ENCODE measurements at regions not wholly inside any gene's neighbourhood (a gene's known extent, or its start where the extent isn't known, plus 50 kb on each side); places are given as distances from the start of the nearest gene placed in this dataset.

DNA sequence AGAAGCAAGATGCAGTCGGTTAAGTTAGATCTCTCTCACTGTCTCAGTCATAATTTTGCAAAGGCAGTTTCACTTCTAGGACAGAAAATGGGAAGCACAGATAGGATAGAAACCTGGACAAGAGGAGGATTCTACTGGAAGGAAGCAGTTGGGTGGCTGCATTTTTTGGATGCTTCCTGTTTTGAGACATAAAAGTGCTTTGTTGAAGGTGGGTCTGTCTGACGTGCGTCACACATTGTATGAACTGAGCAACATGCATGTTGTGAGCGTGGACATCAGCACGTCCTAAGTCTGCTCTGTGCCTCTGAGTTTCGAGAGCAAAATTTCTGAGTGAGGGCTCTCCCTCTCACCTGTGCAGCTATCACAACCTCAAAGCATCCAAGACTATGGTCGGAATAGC lies 68.7 kb upstream of the SNX9 start:
- DNase-seq = no peak
- no peak for ATAC-seq
- intact Hi-C loops (cut with DNase I) = loop anchor here in 1 of 2 donors (10.0 kb wide), 1 partner anchor 320 kb away; no protein-coding TSS in a partner anchor

DNA sequence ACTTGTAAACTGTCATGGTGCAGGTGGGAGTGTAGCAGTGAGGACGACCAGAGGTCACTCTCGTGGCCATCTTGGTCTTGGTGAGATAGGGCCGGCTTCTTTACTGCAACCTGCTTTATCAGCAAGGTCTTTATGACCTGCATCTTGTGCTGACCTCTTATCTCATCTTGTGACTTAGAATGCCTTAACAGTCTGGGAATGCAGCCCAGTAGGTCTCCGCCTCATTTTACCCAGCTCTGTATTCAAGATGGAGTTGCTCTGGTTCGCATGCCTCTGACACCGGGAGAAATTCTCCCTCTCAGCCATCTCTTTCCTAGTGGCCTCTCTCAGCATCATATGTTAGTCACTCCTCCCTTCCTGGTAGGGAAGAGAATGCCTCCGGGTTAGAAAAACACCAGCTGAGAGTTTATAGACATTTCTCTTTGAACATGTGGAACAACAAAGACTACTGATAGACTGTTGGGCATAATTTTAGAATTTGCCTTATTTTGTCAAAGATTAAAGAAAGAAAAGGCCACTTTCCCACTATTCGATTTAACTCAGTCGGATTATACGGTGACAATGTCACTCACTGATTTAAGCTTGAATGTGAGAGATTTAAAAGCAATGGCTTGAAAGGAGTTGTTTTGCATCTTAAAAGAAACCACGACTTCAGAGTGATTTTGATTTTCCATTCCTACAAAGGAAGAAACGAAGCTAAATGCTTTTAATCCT lies 67.9 kb upstream of the SNX9 start:
- DNase-seq (no peak), ATAC-seq (no peak)
- intact Hi-C loops (cut with DNase I) = loop anchor here in 1 of 2 donors (5.0 to 10.0 kb wide), 2 partner anchors 67 to 320 kb away; partner anchors contain the start of gene SNX9

- DNase-seq = no peak
- intact Hi-C loops (cut with DNase I) = loop anchor here in 1 of 2 donors (2.0 to 10.0 kb wide), 3 partner anchors 66 to 319 kb away; partner anchors contain the start of gene SNX9
- no peak for ATAC-seq
These were observed 67.2 kb upstream of the SNX9 start for GRCh38 chr6:157755746-157756411.

DNA sequence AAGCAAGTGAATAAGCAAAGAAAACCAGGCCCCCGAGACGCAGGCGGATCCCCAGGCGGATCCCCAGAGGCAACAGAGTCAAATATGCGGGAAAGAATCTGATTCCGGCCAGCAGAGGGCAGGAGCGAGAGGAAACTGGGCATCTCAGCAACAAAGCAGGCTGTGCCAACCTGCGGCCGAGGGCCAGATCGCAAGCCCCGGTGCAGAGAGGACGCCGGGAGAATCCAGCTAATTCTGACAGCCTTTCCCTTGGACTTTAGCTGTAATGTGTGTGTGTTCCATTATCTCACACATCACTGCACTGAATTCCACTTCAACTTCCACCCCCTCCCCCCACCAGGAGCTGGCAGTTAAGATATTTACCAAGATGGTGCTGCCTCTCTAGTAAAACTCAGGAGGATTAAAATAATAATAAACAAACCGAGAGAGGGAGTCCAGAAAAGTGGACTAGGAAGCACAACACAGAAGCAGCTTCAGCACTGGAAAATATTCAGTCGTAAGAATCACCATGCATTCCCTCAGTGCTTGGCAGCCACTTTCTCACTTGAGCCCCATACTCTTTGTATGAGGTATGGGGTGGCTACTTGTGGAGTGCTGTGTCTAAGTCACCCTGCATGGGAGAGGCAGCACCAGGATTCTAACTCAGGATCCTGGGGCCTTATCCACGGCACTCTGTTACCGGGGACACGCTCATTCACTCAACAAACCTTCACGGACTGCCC lies 66.2 kb upstream of the SNX9 start:
- ATAC-seq (peak; percentile 87 to 95), DNase-seq (peak; percentile 91)
- intact Hi-C loops (cut with DNase I) = loop anchor here in 1 of 2 donors (2.0 to 10.0 kb wide), 3 partner anchors 65 to 318 kb away; partner anchors contain the start of gene SNX9

GRCh38 chr6:157757430-157758403 lies 65.3 kb upstream of the SNX9 start:
- no peak for DNase-seq
- ATAC-seq = no peak
- intact Hi-C loops (cut with DNase I) = loop anchor here in 1 of 2 donors (2.0 to 10.0 kb wide), 3 partner anchors 65 to 317 kb away; partner anchors contain the start of gene SNX9

DNA sequence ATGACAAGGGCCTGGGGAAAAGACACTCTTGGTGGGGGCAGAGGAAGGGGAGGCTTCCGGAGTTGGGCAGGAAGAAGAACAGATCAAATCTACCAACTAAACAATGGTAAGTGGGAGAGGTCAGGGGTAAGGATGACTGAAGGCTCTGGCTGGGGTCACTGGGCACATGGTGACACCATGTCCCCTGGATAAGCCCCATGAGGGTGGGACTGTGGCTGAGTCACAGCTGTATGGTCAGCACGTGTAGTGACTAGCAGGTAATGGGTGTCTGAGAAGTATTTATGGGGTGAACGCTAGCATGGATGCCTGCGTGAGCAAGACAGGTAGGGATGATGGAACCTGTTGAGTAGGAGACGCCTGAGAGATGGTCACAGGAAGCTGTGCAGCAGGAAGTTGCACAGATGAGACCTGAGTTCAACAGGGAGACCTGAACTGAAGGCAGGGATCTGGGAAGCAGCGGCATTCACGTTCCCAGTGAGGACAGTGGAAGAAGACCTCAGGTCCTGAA lies 64.5 kb upstream of the SNX9 start:
- intact Hi-C loops (cut with DNase I) = loop anchor here in 1 of 2 donors (5.0 to 10.0 kb wide), 2 partner anchors 64 to 316 kb away; partner anchors contain the start of gene SNX9
- DNase-seq = no peak
- no peak for ATAC-seq

- ATAC-seq (no peak), DNase-seq (no peak)
- intact Hi-C loops (cut with DNase I) = loop anchor here in 1 of 2 donors (5.0 to 10.0 kb wide), 2 partner anchors 63 to 316 kb away; partner anchors contain the start of gene SNX9
These were observed 64.0 kb upstream of the SNX9 start for GRCh38 chr6:157759028-157759427.

- ATAC-seq (no peak), DNase-seq (no peak)
- intact Hi-C loops (cut with DNase I) = no loop called here
These were observed 62.9 kb upstream of the SNX9 start for GRCh38 chr6:157760137-157760536.

- ATAC-seq = peak in 1 of 2 donors; percentile 34
- no peak for DNase-seq
- intact Hi-C loops (cut with DNase I) = no loop called here
These were observed 62.3 kb upstream of the SNX9 start for GRCh38 chr6:157760589-157761330.

GRCh38 chr6:157761331-157761921 lies 61.6 kb upstream of the SNX9 start:
- intact Hi-C loops (cut with DNase I) = no loop called here
- DNase-seq (no peak), ATAC-seq (no peak)

DNA sequence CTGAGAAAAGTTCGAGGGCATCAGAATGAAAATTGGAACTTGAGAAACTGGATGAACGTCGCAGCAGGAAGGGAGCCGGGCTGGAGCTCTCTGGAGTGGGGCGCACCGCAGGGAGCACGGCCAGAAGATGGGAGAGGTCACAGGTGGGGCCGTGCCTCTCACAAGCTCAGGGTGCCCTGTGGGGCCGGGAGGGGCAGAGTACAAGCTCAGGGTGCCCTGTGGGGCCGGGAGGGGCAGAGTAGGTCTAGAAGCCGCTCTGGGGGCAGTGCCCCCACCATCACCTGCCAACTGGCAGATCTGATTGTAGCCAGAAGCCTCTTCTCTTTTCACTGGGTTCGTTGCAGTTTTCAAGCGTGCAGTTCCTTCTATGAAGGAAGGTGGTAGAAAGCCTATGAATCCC lies 61.1 kb upstream of the SNX9 start:
- ATAC-seq (no peak), DNase-seq (no peak)
- intact Hi-C loops (cut with DNase I) = no loop called here

DNA sequence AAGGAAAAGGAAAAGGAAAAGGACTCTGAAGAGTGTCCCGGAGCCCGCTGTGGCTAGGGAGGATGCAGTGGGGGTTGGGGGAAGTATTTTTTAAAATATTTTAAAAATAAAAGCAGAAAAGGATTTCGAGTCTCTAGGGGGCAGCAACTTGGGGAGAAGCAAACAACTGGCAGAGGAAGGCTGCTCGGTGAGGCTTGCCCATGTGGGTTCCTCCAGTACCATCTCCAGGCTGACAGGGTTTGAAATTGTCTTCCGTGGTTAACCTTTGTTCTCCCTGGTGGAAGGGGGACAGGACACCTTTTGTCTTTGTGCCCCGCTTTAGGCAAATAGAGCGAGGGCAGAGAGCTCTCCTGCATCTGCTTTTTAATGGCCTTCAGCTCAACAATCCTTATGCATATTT lies 60.4 kb upstream of the SNX9 start:
- DNase-seq (no peak), ATAC-seq (no peak)
- intact Hi-C loops (cut with DNase I) = no loop called here

GRCh38 chr6:157763129-157763903 lies 59.7 kb upstream of the SNX9 start:
- DNase-seq (peak; percentile 58), ATAC-seq (peak in 1 of 2 donors; percentile 27)
- intact Hi-C loops (cut with DNase I) = no loop called here

DNA sequence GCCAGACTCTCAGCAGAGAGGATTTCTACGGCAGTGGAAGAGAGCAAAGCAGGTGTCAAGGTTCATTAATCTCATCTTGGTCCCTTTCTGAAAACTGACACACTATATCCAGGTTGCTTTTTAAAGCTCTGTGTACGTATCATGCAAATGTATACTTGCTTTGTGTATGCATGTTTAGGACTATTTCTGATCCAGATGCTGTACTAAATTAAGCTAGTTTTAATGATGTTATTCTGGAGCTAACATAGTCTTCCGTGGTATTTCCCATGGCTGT lies 59.2 kb upstream of the SNX9 start:
- ATAC-seq = no peak
- no peak for DNase-seq
- intact Hi-C loops (cut with DNase I) = no loop called here

DNA sequence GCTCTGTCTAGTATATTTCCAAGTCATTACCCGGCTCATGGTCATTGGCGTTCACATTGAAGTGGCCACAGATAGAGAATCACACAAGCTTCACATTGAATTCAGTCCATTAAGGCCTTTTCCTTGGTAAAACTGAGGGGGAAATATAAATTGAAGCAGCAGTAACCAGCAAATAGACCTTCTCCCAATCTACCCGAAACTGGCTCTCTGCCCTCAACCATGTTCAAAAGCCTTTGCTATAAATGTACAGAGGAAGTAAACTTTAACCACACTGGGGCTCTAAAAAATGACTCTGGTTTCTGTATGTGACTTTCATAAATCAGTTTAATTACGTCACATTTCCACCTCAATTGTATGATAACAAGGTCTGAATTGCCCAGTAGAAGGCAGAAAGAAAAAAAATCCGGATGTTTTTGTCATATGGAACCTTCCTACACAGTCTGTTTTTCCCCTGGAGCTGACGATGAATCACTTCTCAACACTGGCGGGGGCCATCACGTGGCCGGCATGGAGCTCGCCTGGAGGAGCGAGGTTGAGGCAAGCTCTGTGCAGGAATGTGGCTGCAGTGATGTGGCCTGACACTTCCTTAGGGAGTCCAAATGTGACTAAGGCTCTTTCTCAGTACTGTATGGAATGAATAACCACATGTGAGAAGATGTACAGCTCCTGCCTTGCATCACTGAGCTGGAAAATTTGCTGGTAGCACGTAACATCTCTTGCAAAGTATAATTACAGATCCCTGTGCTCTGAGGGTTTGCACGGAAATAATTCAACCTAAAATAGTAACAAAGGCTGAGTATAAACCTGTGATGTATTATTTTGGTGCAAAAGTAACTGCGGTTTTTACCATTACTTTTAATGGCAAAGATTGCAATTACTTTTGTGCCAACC lies 58.6 kb upstream of the SNX9 start:
- peak; percentile 80 for DNase-seq
- peak; percentile 80 to 86 for ATAC-seq
- intact Hi-C loops (cut with DNase I) = no loop called here

All from left cardiac atrium (tissue), 4 donors.